A549 (cell line): ENCODE measurements at regions not wholly inside any gene's neighbourhood (a gene's known extent, or its start where the extent isn't known, plus 50 kb on each side); places are given as distances from the start of the nearest gene placed in this dataset.

ENCODE experiments used
- ATAC-seq, 2 experiments: fragments of 200-7000 bp in 1 of 2; fragments of >200 bp in 1 of 2; cut with Nextera tagmentation in 1 of 2; cut with Tn5 transposase in 1 of 2; 3 replicates each; pipeline versions ENCODE4 v1.8.0 to v1.9.1; 2018 to 2020; ENCODE audit warnings: mild to moderate bottlenecking in 1 of 2, moderate library complexity in 1 of 2
- CTCF ChIA-PET: fragments of 300-600 bp; sonication (Branson Sonifier 250); formaldehyde crosslinking; extraction: SDS; loops from one replicate; lab custom pipeline; 2021; ENCODE audit warnings: antibody characterized with exemption, inconsistent platforms; lab: Yijun Ruan, JAX
- POLR2A ChIA-PET: fragments of 350-600 bp; formaldehyde crosslinking; extraction: SDS; loops from one replicate; lab custom pipeline; 2021; ENCODE audit warnings: antibody characterized with exemption, inconsistent platforms; lab: Yijun Ruan, JAX
- DNase-seq, 2 experiments: peaks; one replicate each; pipeline versions ENCODE4 v3.0.0 to v3.0.0-alpha.2; 2011 to 2016; ENCODE audit warnings: low read depth in 1 of 2, low spot score in 1 of 2
- FAIRE-seq: peaks from 2 replicates; lab custom pipeline; 2011; peaks lifted over from hg19 to GRCh38; lab: Jason Lieb, UNC
- H3K27ac ChIP-seq, 2 experiments: fragments of >200 bp; sonication (Bioruptor Twin); formaldehyde crosslinking; 3 replicates each; pipeline ENCODE4 v1.5.1; 2016 to 2017
- H3K4me1 ChIP-seq: fragments of >200 bp; sonication (Bioruptor Twin); formaldehyde crosslinking; 3 replicates; pipeline ENCODE4 v1.6.1; 2016
- H3K4me2 ChIP-seq: fragments of >200 bp; sonication (Bioruptor Twin); formaldehyde crosslinking; 3 replicates; pipeline ENCODE4 v1.6.1; 2016
- H3K4me3 ChIP-seq: fragments of >200 bp; sonication (Bioruptor Twin); formaldehyde crosslinking; 3 replicates; pipeline ENCODE4 v1.5.1; 2016
- H3K9me3 ChIP-seq: fragments of >200 bp; sonication (Bioruptor Twin); formaldehyde crosslinking; 3 replicates; pipeline ENCODE4 v1.6.1; 2016
- CBX2 ChIP-seq: fragments of 200-600 bp; sonication (generic); IDR thresholded peaks from 2 replicates; pipeline ENCODE4 v1.6.1; 2016; ENCODE audit warnings: low read depth, mild to moderate bottlenecking, borderline replicate concordance
- CBX8 ChIP-seq: fragments of 200-600 bp; sonication (generic); IDR thresholded peaks from 2 replicates; pipeline ENCODE4 v1.6.1; 2016
- CEBPB ChIP-seq, 2 experiments: fragments of >200 bp in 1 of 2; sonication (Bioruptor Twin) in 1 of 2; formaldehyde crosslinking in 1 of 2; IDR thresholded peaks; 2 replicates each; pipeline ENCODE4 v1.6.1; 2012 to 2016
- CHD2 ChIP-seq: fragments of 150-350 bp; IDR thresholded peaks from 2 replicates; pipeline ENCODE4 v1.6.1; 2014; ENCODE audit warnings: low read length; ENCODE audit not compliant: partially characterized antibody
- CHD4 ChIP-seq: fragments of 200-600 bp; sonication (generic); IDR thresholded peaks from 2 replicates; pipeline ENCODE4 v1.6.1; 2016; ENCODE audit warnings: antibody characterized with exemption, mild to moderate bottlenecking, borderline replicate concordance
- CTCF ChIP-seq: fragments of >200 bp; sonication (Bioruptor Twin); formaldehyde crosslinking; IDR thresholded peaks from 3 replicates; pipeline ENCODE4 v1.5.1; 2016
- EHF ChIP-seq: fragments of 250-450 bp; sonication (Bioruptor Pico); IDR thresholded peaks from 2 replicates; pipeline ENCODE4 v1.5.0; 2020; ENCODE audit warnings: mild to moderate bottlenecking
- EHMT2 ChIP-seq: fragments of 200-600 bp; sonication (generic); IDR thresholded peaks from 2 replicates; pipeline ENCODE4 v1.6.1; 2016; ENCODE audit warnings: antibody characterized with exemption, low read depth, mild to moderate bottlenecking, moderate library complexity
- EP300 ChIP-seq, 2 experiments: fragments of >200 bp; sonication (Bioruptor Twin); formaldehyde crosslinking; IDR thresholded peaks; 2 replicates in 1 of 2; 3 replicates in 1 of 2; pipeline ENCODE4 v1.6.1; 2016 to 2017
- ESRRA ChIP-seq: fragments of 150-350 bp; IDR thresholded peaks from 2 replicates; pipeline ENCODE4 v1.6.1; 2014; ENCODE audit warnings: mild to moderate bottlenecking, low read length, borderline replicate concordance
- FOSB ChIP-seq: fragments of 250-450 bp; sonication (Bioruptor Pico); IDR thresholded peaks from 2 replicates; pipeline ENCODE4 v1.5.0; 2020; ENCODE audit warnings: mild to moderate bottlenecking, moderate library complexity
- FOSL2 ChIP-seq, 2 experiments: fragments of 450-650 bp in 1 of 2; fragments of >200 bp in 1 of 2; sonication (Bioruptor Twin) in 1 of 2; formaldehyde crosslinking; IDR thresholded peaks; 2 replicates each; pipeline versions ENCODE4 v1.5.0 to v1.6.1; 2016 to 2020; ENCODE audit warnings: mild to moderate bottlenecking in 1 of 2, moderate library complexity in 1 of 2
- GATA3 ChIP-seq: IDR thresholded peaks from 2 replicates; pipeline ENCODE4 v1.6.1; 2012; ENCODE audit warnings: borderline replicate concordance
- HES2 ChIP-seq: fragments of >200 bp; sonication (Bioruptor Twin); formaldehyde crosslinking; IDR thresholded peaks from 2 replicates; pipeline ENCODE4 v1.6.1; 2016
- HEYL ChIP-seq: fragments of 250-450 bp; sonication (Bioruptor Pico); IDR thresholded peaks from 2 replicates; pipeline ENCODE4 v1.8.0; 2021; ENCODE audit warnings: mild to moderate bottlenecking, moderate library complexity
- HOXB5 ChIP-seq: fragments of 250-450 bp; sonication (Bioruptor Pico); IDR thresholded peaks from 2 replicates; pipeline ENCODE4 v1.5.0; 2020; ENCODE audit warnings: mild to moderate bottlenecking, moderate library complexity
- JUN ChIP-seq, 2 experiments: fragments of >200 bp; sonication (Bioruptor Twin); formaldehyde crosslinking; IDR thresholded peaks; 2 replicates in 1 of 2; 3 replicates in 1 of 2; pipeline ENCODE4 v1.6.1; 2016 to 2017
- JUNB ChIP-seq: fragments of >200 bp; sonication (Bioruptor Twin); formaldehyde crosslinking; IDR thresholded peaks from 2 replicates; pipeline ENCODE4 v1.6.1; 2016
- KDM1A ChIP-seq: fragments of 200-600 bp; sonication (generic); IDR thresholded peaks from 2 replicates; pipeline ENCODE4 v1.6.1; 2016; ENCODE audit warnings: low read depth, mild to moderate bottlenecking
- MAFK ChIP-seq: fragments of 450-650 bp; IDR thresholded peaks from 2 replicates; pipeline ENCODE4 v1.6.1; 2014; ENCODE audit not compliant: partially characterized antibody
- MAZ ChIP-seq: fragments of 150-350 bp; IDR thresholded peaks from 2 replicates; pipeline ENCODE4 v1.6.1; 2014; ENCODE audit warnings: antibody characterized with exemption, low read depth, low read length, borderline replicate concordance
- NFE2L2 ChIP-seq: fragments of 150-350 bp; conservative IDR thresholded peaks from 2 replicates; pipeline ENCODE4 v1.6.1; 2014; ENCODE audit warnings: low read length
- PBX3 ChIP-seq: IDR thresholded peaks from 2 replicates; pipeline ENCODE4 v1.6.1; 2012
- POLR2A ChIP-seq: IDR thresholded peaks from 2 replicates; pipeline ENCODE4 v1.6.1; 2012; ENCODE audit warnings: mild to moderate bottlenecking, low read length
- RAD21 ChIP-seq, 2 experiments: fragments of >200 bp in 1 of 2; sonication (Bioruptor Twin) in 1 of 2; formaldehyde crosslinking in 1 of 2; IDR thresholded peaks in 1 of 2; conservative IDR thresholded peaks in 1 of 2; 2 replicates in 1 of 2; 3 replicates in 1 of 2; pipeline ENCODE4 v1.6.1; 2012 to 2018; ENCODE audit warnings: inconsistent platforms in 1 of 2
- RFX5 ChIP-seq: fragments of 450-650 bp; IDR thresholded peaks from 2 replicates; pipeline ENCODE4 v1.7.1; 2014; ENCODE audit warnings: antibody characterized with exemption, mild to moderate bottlenecking, moderate library complexity
- RNF2 ChIP-seq: fragments of 200-600 bp; sonication (generic); IDR thresholded peaks from 2 replicates; pipeline ENCODE4 v1.6.1; 2016; ENCODE audit warnings: low read depth, mild to moderate bottlenecking, antibody characterized with exemption, moderate library complexity, borderline replicate concordance
- SMC3 ChIP-seq: fragments of >200 bp; sonication (Bioruptor Twin); formaldehyde crosslinking; IDR thresholded peaks from 3 replicates; pipeline ENCODE4 v1.6.1; 2018; ENCODE audit warnings: inconsistent platforms
- SREBF2 ChIP-seq: fragments of 450-650 bp; IDR thresholded peaks from 2 replicates; pipeline ENCODE4 v1.6.1; 2014; ENCODE audit warnings: mild to moderate bottlenecking, moderate library complexity
- ZC3H11A ChIP-seq: fragments of 450-650 bp; IDR thresholded peaks from 2 replicates; pipeline ENCODE4 v1.6.1; 2014; ENCODE audit warnings: antibody characterized with exemption, mild to moderate bottlenecking
- ZSCAN20 ChIP-seq: fragments of 250-450 bp; sonication (Bioruptor Pico); IDR thresholded peaks from 2 replicates; pipeline ENCODE4 v1.8.0; 2022; ENCODE audit warnings: mild to moderate bottlenecking, moderate library complexity
- WGBS: methylation state at CpG from one replicate; pipeline ENCODE4 v1.1.6; 2017; ENCODE audit errors: missing lambda C conversion rate; 5-methylcytosine and 5-hydroxymethylcytosine counted together

GRCh38 chr6:29999416-29999815 is 57.1 kb downstream of the HLA-A start:
- H3K4me1 ChIP-seq: no peaks in the 10 kb centered on the region
- H3K4me2 ChIP-seq: no peak overlapping the region
- WGBS: 45% methylated on average over 1 of the region's 1 CpG
- FAIRE-seq (no peak), ATAC-seq (no peak), DNase-seq (no peak)
- no peak overlapping the region for H3K4me3 ChIP-seq
- ChIA-PET POLR2A (no interaction called here), CTCF (interaction anchor here (1.7 to 2.5 kb wide), 2 partner anchors 13 to 151 kb away, joined by 4 to 9 read pairs; no protein-coding TSS in a partner anchor)
- no peak for TF ChIP-seq GATA3
- TF ChIP-seq CHD2: no peak
- TF ChIP-seq KDM1A: no peak
- TF ChIP-seq CBX8: no peak
- no peak for TF ChIP-seq SREBF2
- no peak for TF ChIP-seq HOXB5 (CRISPR knock-in tag)
- TF ChIP-seq EP300 (IDR thresholded peaks at IDR 0.05): no peak
- no peak for TF ChIP-seq MAFK
- TF ChIP-seq CHD4: no peak
- TF ChIP-seq FOSB (CRISPR knock-in tag): no peak
- TF ChIP-seq JUN (IDR thresholded peaks at IDR 0.05): no peak
- no peak for TF ChIP-seq ESRRA
- no peak for TF ChIP-seq CTCF
- no peak for TF ChIP-seq NFE2L2
- no peak for TF ChIP-seq POLR2A
- TF ChIP-seq JUNB: no peak
- no peak for TF ChIP-seq CEBPB (IDR thresholded peaks at IDR 0.05)
- TF ChIP-seq CBX2: no peak
- no peak for TF ChIP-seq MAZ
- TF ChIP-seq EHMT2: no peak
- H3K27ac ChIP-seq: no peak overlapping the region
- no peaks in the 10 kb centered on the region for H3K9me3 ChIP-seq

- no peak for ATAC-seq
- WGBS: 66% methylated on average over 4 of the region's 9 CpGs
- Histone ChIP-seq H3K4me1 (no peaks in the 10 kb centered on the region), H3K4me2 (no peak overlapping the region), H3K9me3 (no peaks in the 10 kb centered on the region), H3K4me3 (no peak overlapping the region)
- FAIRE-seq: no peak
- ChIA-PET CTCF (interaction anchor here (1.7 kb wide), 1 partner anchor 14 kb away, joined by 4 read pairs; no protein-coding TSS in a partner anchor), POLR2A (no interaction called here)
- TF ChIP-seq HES2: no peak
- no peak for TF ChIP-seq HEYL
- TF ChIP-seq ZC3H11A: no peak
- no peak for TF ChIP-seq EP300 (IDR thresholded peaks at IDR 0.05)
- no peak for TF ChIP-seq RAD21 (conservative IDR thresholded peaks at IDR 0.05 in 1 of 2, IDR thresholded peaks at IDR 0.05 in 1 of 2)
- TF ChIP-seq, all 56 proteins: peak for 0
- DNase-seq: no peak
- no peak overlapping the region for H3K27ac ChIP-seq
Measured at GRCh38 chr6:30000156-30000791, 57.9 kb downstream of the HLA-A start.

GRCh38 chr6:30002871-30003270 is 58.2 kb upstream of the POLR1H start:
- 50% methylated on average over 2 of the region's 3 CpGs for WGBS
- no peaks in the 10 kb centered on the region for H3K4me1 ChIP-seq
- no peak overlapping the region for H3K4me3 ChIP-seq
- no peak for DNase-seq
- ChIA-PET POLR2A (no interaction called here), CTCF (no interaction called here)
- H3K9me3 ChIP-seq: no peaks in the 10 kb centered on the region
- no peak overlapping the region for H3K4me2 ChIP-seq
- no peak for FAIRE-seq
- no peak for ATAC-seq
- H3K27ac ChIP-seq: no peak overlapping the region
- TF ChIP-seq RFX5 (no peak), PBX3 (no peak), CHD2 (no peak), ZSCAN20 (no peak), RNF2 (no peak), HEYL (no peak), MAZ (no peak), EHF (CRISPR knock-in tag) (no peak), SMC3 (no peak), CTCF (no peak), FOSL2 (IDR thresholded peaks at IDR 0.05) (no peak), FOSL2 (CRISPR knock-in tag; IDR thresholded peaks at IDR 0.05) (no peak), EHMT2 (no peak), ZC3H11A (no peak)
